ENCODE measurements at regions not wholly inside any gene's neighbourhood (a gene's known extent, or its start where the extent isn't known, plus 50 kb on each side); places are given as distances from the start of the nearest gene placed in this dataset.

DNA sequence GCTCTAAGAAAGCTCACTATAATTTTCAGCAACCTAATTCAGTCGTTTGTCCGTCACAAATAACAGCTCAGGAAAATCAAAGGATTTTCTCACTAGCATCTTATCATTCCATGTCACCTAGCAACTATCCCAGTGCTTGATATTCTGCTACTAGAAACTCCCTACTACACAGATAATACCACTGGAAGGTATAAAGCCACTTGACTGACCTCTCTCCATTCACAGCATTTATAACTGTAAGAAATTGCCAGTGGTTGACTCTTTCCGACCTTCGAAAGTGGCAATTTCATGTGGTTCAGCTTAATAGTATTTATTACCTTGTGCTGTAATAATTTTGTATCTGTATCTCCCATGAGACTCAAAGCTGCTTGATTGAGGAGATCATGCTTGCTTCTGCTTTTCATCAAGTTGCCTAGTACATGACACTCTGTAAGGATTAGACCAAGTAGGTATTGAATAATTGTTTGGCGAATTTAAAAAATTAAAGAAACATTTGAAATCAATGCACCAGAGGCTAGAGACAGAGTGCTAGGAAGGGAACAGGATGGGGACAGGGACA lies 79.6 kb upstream of the TACR1 start:
- TF ChIP-seq, protein P1, sequence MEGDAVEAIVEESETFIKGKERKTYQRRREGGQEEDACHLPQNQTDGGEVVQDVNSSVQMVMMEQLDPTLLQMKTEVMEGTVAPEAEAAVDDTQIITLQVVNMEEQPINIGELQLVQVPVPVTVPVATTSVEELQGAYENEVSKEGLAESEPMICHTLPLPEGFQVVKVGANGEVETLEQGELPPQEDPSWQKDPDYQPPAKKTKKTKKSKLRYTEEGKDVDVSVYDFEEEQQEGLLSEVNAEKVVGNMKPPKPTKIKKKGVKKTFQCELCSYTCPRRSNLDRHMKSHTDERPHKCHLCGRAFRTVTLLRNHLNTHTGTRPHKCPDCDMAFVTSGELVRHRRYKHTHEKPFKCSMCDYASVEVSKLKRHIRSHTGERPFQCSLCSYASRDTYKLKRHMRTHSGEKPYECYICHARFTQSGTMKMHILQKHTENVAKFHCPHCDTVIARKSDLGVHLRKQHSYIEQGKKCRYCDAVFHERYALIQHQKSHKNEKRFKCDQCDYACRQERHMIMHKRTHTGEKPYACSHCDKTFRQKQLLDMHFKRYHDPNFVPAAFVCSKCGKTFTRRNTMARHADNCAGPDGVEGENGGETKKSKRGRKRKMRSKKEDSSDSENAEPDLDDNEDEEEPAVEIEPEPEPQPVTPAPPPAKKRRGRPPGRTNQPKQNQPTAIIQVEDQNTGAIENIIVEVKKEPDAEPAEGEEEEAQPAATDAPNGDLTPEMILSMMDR (IDR thresholded peaks at IDR 0.05; ENCODE audit: partially characterized antibody, unreplicated experiment): no peak
- Mint-ChIP-seq H3K27me3 (ENCODE audit: unreplicated experiment) (no peaks in the 10 kb centered on the region), H3K4me3 (ENCODE audit: unreplicated experiment) (no peak overlapping the region), H3K4me1 (ENCODE audit: low read depth, unreplicated experiment) (no peaks in the 10 kb centered on the region), H3K36me3 (ENCODE audit: unreplicated experiment) (no peaks in the 10 kb centered on the region), H3K27ac (ENCODE audit: unreplicated experiment) (no peak overlapping the region), H3K9me3 (ENCODE audit: unreplicated experiment) (no peaks in the 10 kb centered on the region)
- DNase-seq: no peak

DNA sequence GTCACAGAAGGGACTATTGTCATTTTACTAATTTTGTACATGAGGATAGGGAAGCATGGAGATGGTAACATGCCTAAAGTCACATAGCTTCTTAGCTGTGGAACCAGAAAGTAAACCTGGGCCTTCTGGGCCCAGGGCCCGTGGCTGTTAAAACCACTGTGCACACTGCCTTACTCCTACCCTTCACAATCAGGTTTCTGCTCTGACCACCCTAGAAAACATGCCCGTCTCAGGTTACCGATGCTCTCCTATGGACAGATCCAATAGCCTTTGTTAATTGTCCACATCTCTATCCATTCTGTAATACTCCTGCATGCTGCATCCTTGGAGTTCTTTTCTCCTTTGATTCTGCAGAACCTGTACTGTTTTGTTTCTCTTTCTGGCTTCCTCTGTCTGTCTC lies 79.0 kb upstream of the TACR1 start:
- no peaks in the 10 kb centered on the region for H3K27me3 Mint-ChIP-seq (ENCODE audit: unreplicated experiment)
- peaks cover 4% of the 10 kb centered on the region for H3K36me3 Mint-ChIP-seq (ENCODE audit: unreplicated experiment)
- no peaks in the 10 kb centered on the region for H3K4me1 Mint-ChIP-seq (ENCODE audit: low read depth, unreplicated experiment)
- H3K27ac Mint-ChIP-seq (ENCODE audit: unreplicated experiment): no peak overlapping the region
- TF ChIP-seq, protein P1 (IDR thresholded peaks at IDR 0.05; ENCODE audit: partially characterized antibody, unreplicated experiment): no peak
- DNase-seq: no peak
- peaks cover under 1% of the 10 kb centered on the region for H3K9me3 Mint-ChIP-seq (ENCODE audit: unreplicated experiment)
- no peak overlapping the region for H3K4me3 Mint-ChIP-seq (ENCODE audit: unreplicated experiment)

DNA sequence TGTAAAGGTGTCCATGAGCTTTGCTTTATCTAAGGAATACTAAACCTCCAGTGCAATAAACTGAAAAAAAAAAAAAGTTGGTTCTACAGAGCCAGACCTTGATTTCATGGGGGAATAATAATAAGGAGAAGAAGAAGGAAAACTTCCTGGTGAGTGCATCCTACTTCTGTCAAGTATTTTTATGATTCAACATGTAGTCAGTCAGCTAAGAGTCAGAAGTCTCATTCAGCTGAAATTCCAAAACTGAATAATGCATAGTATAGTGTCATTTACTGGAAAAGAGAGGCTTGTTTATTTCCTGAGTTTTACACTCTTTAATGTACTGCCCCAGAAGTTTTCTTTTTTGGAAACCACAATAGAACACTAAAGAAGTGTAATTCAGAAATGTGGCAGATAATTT lies 77.8 kb upstream of the TACR1 start:
- no peak overlapping the region for H3K4me3 Mint-ChIP-seq (ENCODE audit: unreplicated experiment)
- peaks cover 10% of the 10 kb centered on the region for H3K36me3 Mint-ChIP-seq (ENCODE audit: unreplicated experiment)
- no peaks in the 10 kb centered on the region for H3K27me3 Mint-ChIP-seq (ENCODE audit: unreplicated experiment)
- H3K27ac Mint-ChIP-seq (ENCODE audit: unreplicated experiment): no peak overlapping the region
- DNase-seq: no peak
- peaks cover 2% of the 10 kb centered on the region for H3K9me3 Mint-ChIP-seq (ENCODE audit: unreplicated experiment)
- H3K4me1 Mint-ChIP-seq (ENCODE audit: low read depth, unreplicated experiment): no peaks in the 10 kb centered on the region
- TF ChIP-seq, protein P1 (IDR thresholded peaks at IDR 0.05; ENCODE audit: partially characterized antibody, unreplicated experiment): no peak

DNA sequence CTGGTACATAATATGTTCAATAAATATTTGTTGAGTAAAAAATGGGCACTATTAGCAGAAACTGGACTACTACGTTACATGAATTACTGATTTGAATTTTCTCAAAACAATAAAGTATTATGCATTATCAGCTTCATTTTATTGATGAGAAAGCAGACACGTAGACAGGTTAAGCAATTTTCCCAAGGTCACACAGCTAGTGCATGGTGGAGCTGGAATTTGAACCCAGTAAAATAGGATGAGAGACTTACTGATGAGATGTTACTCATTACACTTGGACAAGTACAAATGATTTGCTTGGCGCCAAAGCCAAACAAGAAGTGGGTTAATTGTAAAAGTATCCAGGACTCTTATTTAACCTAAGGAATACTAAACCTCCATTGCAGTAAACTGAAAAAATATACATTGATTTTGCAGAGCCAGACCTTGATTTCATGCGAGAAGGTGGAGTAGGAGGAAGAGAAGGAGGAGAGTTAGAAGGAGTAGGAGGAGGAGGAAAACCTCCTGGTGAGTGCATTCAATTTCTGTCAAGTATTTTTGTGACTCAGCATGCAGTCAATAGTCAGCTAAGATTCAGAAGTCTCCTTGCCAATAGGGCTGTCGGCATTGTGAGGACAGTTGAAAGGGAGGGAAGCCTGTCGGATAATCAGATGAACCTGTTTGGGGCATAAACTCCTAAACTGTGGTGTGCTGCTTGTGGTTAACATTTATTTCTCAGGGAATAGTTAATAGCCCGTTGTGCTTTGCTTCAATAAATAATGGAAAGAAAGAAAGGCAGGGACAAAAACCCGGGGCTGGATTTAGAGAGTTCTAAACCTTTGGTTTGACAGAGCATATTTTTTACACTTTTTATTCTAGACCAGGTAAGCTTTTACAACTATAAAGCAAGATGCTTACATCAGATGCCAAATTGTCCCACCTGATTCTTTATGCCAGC lies 77.0 kb upstream of the TACR1 start:
- H3K4me1 Mint-ChIP-seq (ENCODE audit: low read depth, unreplicated experiment): no peaks in the 10 kb centered on the region

More for the DNA sequence above, 77.0 kb upstream of the TACR1 start:
- Mint-ChIP-seq H3K4me3 (ENCODE audit: unreplicated experiment) (no peak overlapping the region), H3K9me3 (ENCODE audit: unreplicated experiment) (peaks cover 2% of the 10 kb centered on the region), H3K27ac (ENCODE audit: unreplicated experiment) (no peak overlapping the region), H3K36me3 (ENCODE audit: unreplicated experiment) (peaks cover 10% of the 10 kb centered on the region), H3K27me3 (ENCODE audit: unreplicated experiment) (no peaks in the 10 kb centered on the region)
- TF ChIP-seq, protein P1 (IDR thresholded peaks at IDR 0.05; ENCODE audit: partially characterized antibody, unreplicated experiment): no peak
- no peak for DNase-seq
